ENCODE measurements at regions not wholly inside any gene's neighbourhood (a gene's known extent, or its start where the extent isn't known, plus 50 kb on each side); places are given as distances from the start of the nearest gene placed in this dataset.

- no peak for TF ChIP-seq CTCF (IDR thresholded peaks at IDR 0.05)
- TF ChIP-seq POLR2A (IDR thresholded peaks at IDR 0.05): no peak
Observed at GRCh38 chr3:484341-484740, 287.8 kb downstream of the CHL1 start.
